Astrocyte of the spinal cord (primary cell): ENCODE measurements at regions not wholly inside any gene's neighbourhood (a gene's known extent, or its start where the extent isn't known, plus 50 kb on each side); places are given as distances from the start of the nearest gene placed in this dataset.

Experiments
- DNase-seq: peaks from one replicate; pipeline ENCODE4 v3.0.0; 2011; ENCODE audit warnings: low read depth, low spot score
- H3K4me3 ChIP-seq: 2 replicates; pipeline ENCODE4 v1.5.1; 2011; ENCODE audit warnings: low read depth, mild to moderate bottlenecking, low read length, moderate library complexity
- CTCF ChIP-seq: IDR thresholded peaks from 2 replicates; pipeline ENCODE4 v1.5.1; 2012; ENCODE audit warnings: low read depth, mild to moderate bottlenecking, low read length, inconsistent platforms
- in situ Hi-C: cut with HindIII; loops from 2 replicates; pipeline ENCODE4 v1.10.0; 2017; ENCODE audit warnings: low sequenced_read_pairs

- TF ChIP-seq CTCF = no peak
- in situ Hi-C loops = no loop called here
- H3K4me3 ChIP-seq = no peak overlapping the region
- no peak for DNase-seq
These were observed 158.3 kb upstream of the PIEZO2 start for GRCh38 chr18:11307716-11308115.

- TF ChIP-seq CTCF = no peak
- DNase-seq = no peak
- no peak overlapping the region for H3K4me3 ChIP-seq
- in situ Hi-C loops = no loop called here
These were observed 156.1 kb upstream of the PIEZO2 start for GRCh38 chr18:11305507-11305906.

GRCh38 chr18:11304928-11305327 lies 155.6 kb upstream of the PIEZO2 start:
- H3K4me3 ChIP-seq = no peak overlapping the region
- in situ Hi-C loops = no loop called here
- TF ChIP-seq CTCF = no peak
- no peak for DNase-seq

- in situ Hi-C loops = no loop called here
These were observed 147.6 kb upstream of the PIEZO2 start for GRCh38 chr18:11296946-11297345.

GRCh38 chr18:11293794-11294193 lies 144.4 kb upstream of the PIEZO2 start:
- no peak for TF ChIP-seq CTCF
- no peak for DNase-seq
- no peak overlapping the region for H3K4me3 ChIP-seq
- in situ Hi-C loops = no loop called here

More at GRCh38 chr18:11296946-11297345, 147.6 kb upstream of the PIEZO2 start:
- TF ChIP-seq CTCF = no peak
- DNase-seq = no peak
- H3K4me3 ChIP-seq = no peak overlapping the region

- no peak for DNase-seq
- no peak overlapping the region for H3K4me3 ChIP-seq
- TF ChIP-seq CTCF = no peak
- in situ Hi-C loops = no loop called here
These were observed 141.4 kb upstream of the PIEZO2 start for GRCh38 chr18:11290786-11291185.

- TF ChIP-seq CTCF = no peak
- DNase-seq = no peak
- H3K4me3 ChIP-seq = no peak overlapping the region
- in situ Hi-C loops = no loop called here
These were observed 139.9 kb upstream of the PIEZO2 start for GRCh38 chr18:11289248-11289647.
